IMR-90 (cell line): ENCODE measurements at regions not wholly inside any gene's neighbourhood (a gene's known extent, or its start where the extent isn't known, plus 50 kb on each side); places are given as distances from the start of the nearest gene placed in this dataset.

Source experiments
- ATAC-seq: fragments of 200-7000 bp; cut with Tn5 transposase; 2 replicates; pipeline ENCODE4 v1.9.1; 2020; ENCODE audit warnings: low read depth, mild to moderate bottlenecking, moderate library complexity
- BruUV-seq: library from RNA; stranded (reverse); fragments of 400-500 nt; replicated peaks from 2 replicates; lab custom pipeline; 2021; lab: Mats Ljungman, UMichigan
- CTCF ChIA-PET: fragments of 300-600 bp; formaldehyde crosslinking; extraction: SDS; loops from one replicate; lab custom pipeline; 2021; ENCODE audit warnings: antibody characterized with exemption; lab: Yijun Ruan, JAX
- POLR2A ChIA-PET: fragments of 300-600 bp; sonication (Branson Sonifier 250); formaldehyde crosslinking; loops from one replicate; lab custom pipeline; 2022; ENCODE audit warnings: antibody characterized with exemption; ENCODE audit not compliant: unreplicated experiment; lab: Charles Lee
- DNase-seq: peaks from one replicate; pipeline ENCODE4 v3.0.0; 2013
- H2AFZ ChIP-seq: replicated peaks from 2 replicates; pipeline ENCODE3; 2013; ENCODE audit warnings: low read length, mild to moderate bottlenecking; ENCODE audit not compliant: poor library complexity
- H2AK5ac ChIP-seq: 2 replicates; pipeline ENCODE4 v1.6.1; 2013; ENCODE audit warnings: low read depth, low read length, inconsistent platforms
- H2AK9ac ChIP-seq: replicated peaks from 2 replicates; pipeline ENCODE3; 2013; ENCODE audit warnings: mild to moderate bottlenecking, low read depth, low read length, moderate library complexity; ENCODE audit not compliant: poor library complexity
- H2BK120ac ChIP-seq: 2 replicates; pipeline ENCODE4 v1.6.1; 2013; ENCODE audit warnings: low read depth, low read length, inconsistent platforms
- H2BK15ac ChIP-seq: 3 replicates; pipeline ENCODE4 v1.6.1; 2013; ENCODE audit warnings: low read depth, low read length, inconsistent platforms
- H2BK20ac ChIP-seq: 2 replicates; pipeline ENCODE4 v1.6.1; 2013; ENCODE audit warnings: low read depth, mild to moderate bottlenecking, inconsistent platforms, low read length, moderate library complexity
- H2BK5ac ChIP-seq: 2 replicates; pipeline ENCODE4 v1.6.1; 2013; ENCODE audit warnings: mild to moderate bottlenecking, low read depth, low read length, inconsistent platforms; ENCODE audit not compliant: poor library complexity, severe bottlenecking
- H3K14ac ChIP-seq: replicated peaks from 2 replicates; pipeline ENCODE4 v1.6.1; 2013; ENCODE audit warnings: low read depth, low read length, inconsistent platforms
- H3K18ac ChIP-seq: 2 replicates; pipeline ENCODE4 v1.6.1; 2013; ENCODE audit warnings: low read depth, low read length, control low read depth
- H3K23ac ChIP-seq: 2 replicates; pipeline ENCODE4 v1.6.1; 2013; ENCODE audit warnings: low read depth, low read length, inconsistent platforms
- H3K27ac ChIP-seq: 2 replicates; pipeline ENCODE4 v1.5.1; 2013; ENCODE audit warnings: mild to moderate bottlenecking, control low read depth, low read length; ENCODE audit not compliant: insufficient read depth
- H3K27me3 ChIP-seq: 2 replicates; pipeline ENCODE4 v1.6.1; 2013; ENCODE audit warnings: low read length; ENCODE audit not compliant: control insufficient read depth, insufficient read depth
- H3K36me3 ChIP-seq: 2 replicates; pipeline ENCODE4 v1.6.1; 2013; ENCODE audit warnings: low read length, mixed read lengths; ENCODE audit not compliant: control insufficient read depth, insufficient read depth
- H3K4ac ChIP-seq: 2 replicates; pipeline ENCODE4 v1.6.1; 2013; ENCODE audit warnings: low read depth, low read length, inconsistent platforms
- H3K4me1 ChIP-seq: 2 replicates; pipeline ENCODE4 v1.6.1; 2013; ENCODE audit warnings: low read length, mixed read lengths; ENCODE audit not compliant: control insufficient read depth, insufficient read depth
- H3K4me2 ChIP-seq: 2 replicates; pipeline ENCODE4 v1.6.1; 2013; ENCODE audit warnings: low read depth, mild to moderate bottlenecking, control low read depth, low read length, moderate library complexity
- H3K4me3 ChIP-seq: 2 replicates; pipeline ENCODE4 v1.5.1; 2013; ENCODE audit warnings: low read depth, mild to moderate bottlenecking, control low read depth, low read length, moderate library complexity; ENCODE audit not compliant: insufficient read depth
- H3K56ac ChIP-seq: 2 replicates; pipeline ENCODE4 v1.6.1; 2013; ENCODE audit warnings: low read length, inconsistent platforms; ENCODE audit not compliant: insufficient read depth; ENCODE audit errors: extremely low read depth
- H3K79me1 ChIP-seq, 2 experiments: 2 replicates each; pipeline ENCODE4 v1.6.1; 2013; ENCODE audit warnings: low read length in 2 of 2, inconsistent platforms in 1 of 2, low read depth in 1 of 2
- H3K9ac ChIP-seq: 2 replicates; pipeline ENCODE4 v1.6.1; 2013; ENCODE audit warnings: low read depth, low read length, control low read depth
- H3K9me1 ChIP-seq: 2 replicates; pipeline ENCODE4 v1.6.1; 2013; ENCODE audit warnings: low read length, inconsistent platforms; ENCODE audit not compliant: insufficient read depth
- H3K9me3 ChIP-seq: 2 replicates; pipeline ENCODE4 v1.6.1; 2013; ENCODE audit warnings: low read length; ENCODE audit not compliant: control insufficient read depth, insufficient read depth
- H4K20me1 ChIP-seq: 2 replicates; pipeline ENCODE4 v1.6.1; 2013; ENCODE audit warnings: low read length, inconsistent platforms; ENCODE audit not compliant: insufficient read depth
- H4K5ac ChIP-seq: 2 replicates; pipeline ENCODE4 v1.6.1; 2013; ENCODE audit warnings: mild to moderate bottlenecking, low read depth, low read length, control low read depth
- H4K8ac ChIP-seq, 2 experiments: 2 replicates each; pipeline ENCODE4 v1.6.1; 2013; ENCODE audit warnings: low read depth in 2 of 2, low read length in 2 of 2, control low read depth in 1 of 2, inconsistent platforms in 1 of 2
- H4K91ac ChIP-seq: 2 replicates; pipeline ENCODE4 v1.6.1; 2013; ENCODE audit warnings: low read depth, low read length, inconsistent platforms; ENCODE audit not compliant: insufficient read depth
- CTCF ChIP-seq: conservative IDR thresholded peaks from 2 replicates; pipeline ENCODE4 v1.5.1; 2012; ENCODE audit warnings: mild to moderate bottlenecking, low read depth, low read length, improper control_type of control experiment
- FOS ChIP-seq: fragments of 150-350 bp; IDR thresholded peaks from 2 replicates; pipeline ENCODE4 v1.6.1; 2016; ENCODE audit warnings: low read depth, low read length
- MAFK ChIP-seq: IDR thresholded peaks from 2 replicates; pipeline ENCODE4 v1.6.1; 2012; ENCODE audit warnings: low read depth, low read length, improper control_type of control experiment
- MAZ ChIP-seq: IDR thresholded peaks from 2 replicates; pipeline ENCODE4 v1.6.1; 2012; ENCODE audit warnings: low read depth, mild to moderate bottlenecking, low read length, improper control_type of control experiment, moderate library complexity, borderline replicate concordance
- MXI1 ChIP-seq: IDR thresholded peaks from 2 replicates; pipeline ENCODE4 v1.6.1; 2012; ENCODE audit warnings: low read depth, mild to moderate bottlenecking, low read length, moderate library complexity, borderline replicate concordance
- POLR2A ChIP-seq: IDR thresholded peaks from 2 replicates; pipeline ENCODE4 v1.6.1; 2012; ENCODE audit warnings: mild to moderate bottlenecking, low read depth, low read length
- RCOR1 ChIP-seq: IDR thresholded peaks from 2 replicates; pipeline ENCODE4 v1.6.1; 2012; ENCODE audit warnings: mild to moderate bottlenecking, low read length, improper control_type of control experiment; ENCODE audit not compliant: insufficient replicate concordance
- RFX5 ChIP-seq: IDR thresholded peaks from 2 replicates; pipeline ENCODE4 v1.8.0; 2012; ENCODE audit warnings: low read depth, mild to moderate bottlenecking, low read length, moderate library complexity
- WGBS, 2 experiments: methylation state at CpG; one replicate each; pipeline versions ENCODE4 v1.1.5 to v1.1.7; 2013; ENCODE audit warnings: missing lambda C conversion rate in 2 of 2; ENCODE audit not compliant: insufficient read length in 1 of 2; ENCODE audit errors: extremely low coverage in 2 of 2; 5-methylcytosine and 5-hydroxymethylcytosine counted together
- dilution Hi-C: fragments of 300-500 bp; cut with HindIII; formaldehyde crosslinking; loops from one replicate; pipeline ENCODE4 v1.14.3; 2018; ENCODE audit warnings: low sequenced_read_pairs; ENCODE audit not compliant: unreplicated experiment
- in situ Hi-C: fragments of 300-500 bp; cut with MboI; formaldehyde crosslinking; loops from 3 replicates; pipeline ENCODE4 v1.14.3; 2019; ENCODE audit warnings: low sequenced_read_pairs, inconsistent platforms, mixed read lengths
- intact Hi-C: fragments of 100-400 bp; cut with micrococcal nuclease; formaldehyde crosslinking; loops from 2 replicates; pipeline ENCODE4 v1.10.0; 2022

DNA sequence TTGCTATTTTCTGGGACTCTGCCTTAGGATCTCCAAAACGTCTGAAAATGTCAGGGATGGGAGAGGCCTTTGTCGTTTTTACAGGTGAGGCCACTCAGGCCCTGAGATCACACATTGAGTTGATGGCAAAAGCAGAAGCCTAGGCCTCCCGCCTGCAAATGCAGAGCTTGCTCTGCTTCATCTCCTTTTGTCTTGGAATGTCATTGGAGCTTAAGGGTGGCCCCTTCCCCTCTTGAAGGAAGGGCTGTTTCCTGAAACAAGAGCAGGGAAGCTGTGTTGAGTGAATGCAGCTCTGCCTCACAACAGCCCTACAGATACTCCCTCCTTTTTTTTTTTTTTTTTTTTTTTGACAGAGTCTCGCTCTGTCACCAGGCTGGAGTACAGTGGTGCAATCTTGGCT is 123.5 kb downstream of the GLI2 start:
- H4K20me1 ChIP-seq: peaks cover 75% of the 10 kb centered on the region
- no peak overlapping the region for H2AK5ac ChIP-seq
- no peak overlapping the region for H4K91ac ChIP-seq
- H2BK5ac ChIP-seq: no peak overlapping the region
- peak overlapping the region; percentile 60; the same call in 1 of the 2 replicates for H3K23ac ChIP-seq
- no peak overlapping the region for H2AFZ ChIP-seq
- H3K9me3 ChIP-seq: no peaks in the 10 kb centered on the region
- peaks cover 36% of the 10 kb centered on the region for H3K4me1 ChIP-seq
- H4K5ac ChIP-seq: no peak overlapping the region
- H2BK120ac ChIP-seq: 0 out of 2 replicates have a peak overlapping the region, but pooled peaks have one; percentile 12
- H4K8ac ChIP-seq: no peak overlapping the region
- no peak overlapping the region for H3K27ac ChIP-seq
- peaks cover 4% of the 10 kb centered on the region; the same call in 1 of the 2 replicates for H3K36me3 ChIP-seq
- DNase-seq: no peak
- no peak overlapping the region for H2BK15ac ChIP-seq
- H3K4ac ChIP-seq: peak overlapping the region; percentile 28; the same call in 1 of the 2 replicates
- H3K9me1 ChIP-seq: peaks cover 57% of the 10 kb centered on the region
- H2AK9ac ChIP-seq: no peak overlapping the region
- H3K9ac ChIP-seq: no peak overlapping the region
- CTCF ChIA-PET: interaction anchor here (0.7 kb wide), 1 partner anchor 104 kb away, joined by 11 read pairs; no protein-coding TSS in a partner anchor
- H3K56ac ChIP-seq: no peak overlapping the region
- H3K18ac ChIP-seq: no peak overlapping the region
- H3K4me3 ChIP-seq: no peak overlapping the region
- no peak overlapping the region for H3K14ac ChIP-seq
- dilution Hi-C loops (no loop called here), intact Hi-C loops (no loop called here), in situ Hi-C loops (no loop called here)
- ATAC-seq: no peak
- H2BK20ac ChIP-seq: no peak overlapping the region
- peaks cover 33 to 96% of the 10 kb centered on the region in 2 experiments; a peak in 3 of 4 replicates for H3K79me1 ChIP-seq
- no peaks in the 10 kb centered on the region for H3K27me3 ChIP-seq
- POLR2A ChIA-PET: no interaction called here
- TF ChIP-seq MAZ: no peak
- TF ChIP-seq POLR2A: no peak
- no peak for TF ChIP-seq MXI1
- TF ChIP-seq MAFK: no peak
- TF ChIP-seq RFX5: no peak
- no peak for TF ChIP-seq FOS
- TF ChIP-seq RCOR1: no peak
- no peak for TF ChIP-seq CTCF
- WGBS, 2 experiments: no CpG with 5 or more reads among the region's 4 CpGs
- no peak overlapping the region for H3K4me2 ChIP-seq
- BruUV-seq: no TSS peak
